22Rv1 (cell line): ENCODE measurements at regions not wholly inside any gene's neighbourhood (a gene's known extent, or its start where the extent isn't known, plus 50 kb on each side); places are given as distances from the start of the nearest gene placed in this dataset.

ENCODE experiments used
- ZFX ChIP-seq: fragments of 450-650 bp; IDR thresholded peaks from 2 replicates; pipeline ENCODE4 v1.6.1; 2017; ENCODE audit warnings: antibody characterized with exemption, borderline replicate concordance
- TF ChIP-seq, protein P1 (sequence below): fragments of 450-650 bp; IDR thresholded peaks from 2 replicates; pipeline ENCODE4 v1.5.1; 2017; ENCODE audit warnings: mild to moderate bottlenecking

DNA sequence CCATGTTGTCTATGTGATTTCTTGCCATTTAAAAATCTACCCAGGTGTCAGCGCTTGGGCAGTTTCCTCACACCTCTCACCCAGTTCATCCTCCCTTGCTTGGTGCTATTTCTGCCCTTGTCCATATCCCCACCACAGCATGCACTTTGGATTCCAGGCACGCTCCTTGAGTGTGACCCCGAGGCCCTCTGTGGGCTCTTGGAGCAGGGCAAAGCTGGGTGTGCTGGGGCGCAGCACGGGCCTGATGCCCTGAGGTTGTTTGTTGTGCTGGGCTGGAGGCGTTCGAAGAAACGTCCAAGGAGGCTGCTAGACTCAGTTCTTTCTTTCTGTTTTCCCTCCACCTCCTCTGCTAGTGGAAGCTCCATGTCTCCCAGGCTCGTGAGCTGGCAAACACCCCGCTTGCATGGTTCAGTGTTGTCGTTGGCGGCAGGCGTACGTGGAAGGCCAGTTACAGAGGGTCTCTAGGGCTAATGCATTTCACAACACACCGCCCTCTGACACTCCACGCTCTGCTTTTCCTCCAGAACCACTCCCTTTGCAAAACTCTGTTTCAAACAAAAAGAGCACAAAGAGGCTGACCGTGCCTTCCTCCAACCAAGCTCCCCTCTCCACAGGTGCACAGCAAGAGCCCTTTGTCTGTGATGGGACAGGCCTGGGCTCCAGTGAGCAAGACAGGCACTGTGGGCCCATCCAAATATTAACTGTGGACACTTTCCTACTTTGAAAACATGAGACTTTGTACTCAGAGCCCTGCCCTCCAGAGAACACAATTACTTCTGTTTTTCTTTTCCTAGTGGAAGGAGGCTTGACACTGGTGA, 117.7 kb upstream of the GJB6 start:
- TF ChIP-seq, protein P1, sequence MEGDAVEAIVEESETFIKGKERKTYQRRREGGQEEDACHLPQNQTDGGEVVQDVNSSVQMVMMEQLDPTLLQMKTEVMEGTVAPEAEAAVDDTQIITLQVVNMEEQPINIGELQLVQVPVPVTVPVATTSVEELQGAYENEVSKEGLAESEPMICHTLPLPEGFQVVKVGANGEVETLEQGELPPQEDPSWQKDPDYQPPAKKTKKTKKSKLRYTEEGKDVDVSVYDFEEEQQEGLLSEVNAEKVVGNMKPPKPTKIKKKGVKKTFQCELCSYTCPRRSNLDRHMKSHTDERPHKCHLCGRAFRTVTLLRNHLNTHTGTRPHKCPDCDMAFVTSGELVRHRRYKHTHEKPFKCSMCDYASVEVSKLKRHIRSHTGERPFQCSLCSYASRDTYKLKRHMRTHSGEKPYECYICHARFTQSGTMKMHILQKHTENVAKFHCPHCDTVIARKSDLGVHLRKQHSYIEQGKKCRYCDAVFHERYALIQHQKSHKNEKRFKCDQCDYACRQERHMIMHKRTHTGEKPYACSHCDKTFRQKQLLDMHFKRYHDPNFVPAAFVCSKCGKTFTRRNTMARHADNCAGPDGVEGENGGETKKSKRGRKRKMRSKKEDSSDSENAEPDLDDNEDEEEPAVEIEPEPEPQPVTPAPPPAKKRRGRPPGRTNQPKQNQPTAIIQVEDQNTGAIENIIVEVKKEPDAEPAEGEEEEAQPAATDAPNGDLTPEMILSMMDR, result no peak
- TF ChIP-seq ZFX, result no peak
